Fibroblast of lung (primary cell): ENCODE measurements at regions not wholly inside any gene's neighbourhood (a gene's known extent, or its start where the extent isn't known, plus 50 kb on each side); places are given as distances from the start of the nearest gene placed in this dataset.

ENCODE experiments used
- DNase-seq, 2 donors: peaks; one replicate each; pipeline versions ENCODE4 v3.0.0 to v3.0.0-alpha.2; 2010; ENCODE audit warnings: low read depth in 2 of 2
- H2AFZ ChIP-seq: 2 replicates; pipeline ENCODE4 v1.5.1; 2012; ENCODE audit warnings: low read length, control low read depth, inconsistent platforms
- H3K27ac ChIP-seq: 2 replicates; pipeline ENCODE4 v1.5.1; 2011; ENCODE audit warnings: low read length, control low read depth; ENCODE audit not compliant: insufficient read depth
- H3K27me3 ChIP-seq: 2 replicates; pipeline ENCODE4 v1.5.1; 2011; ENCODE audit warnings: mild to moderate bottlenecking, low read length; ENCODE audit not compliant: control insufficient read depth, insufficient read depth
- H3K36me3 ChIP-seq: 2 replicates; pipeline ENCODE4 v1.5.1; 2011; ENCODE audit warnings: low read length; ENCODE audit not compliant: control insufficient read depth, insufficient read depth
- H3K4me1 ChIP-seq: 2 replicates; pipeline ENCODE4 v1.5.1; 2011; ENCODE audit warnings: low read length; ENCODE audit not compliant: control insufficient read depth, insufficient read depth; ENCODE audit errors: extremely low read depth
- H3K4me2 ChIP-seq: 2 replicates; pipeline ENCODE4 v1.5.1; 2011; ENCODE audit warnings: low read length, control low read depth; ENCODE audit not compliant: insufficient read depth; ENCODE audit errors: extremely low read depth
- H3K4me3 ChIP-seq, 4 experiments: fragments of 200-600 bp in 1 of 4; sonication (generic) in 1 of 4; replicated peaks in 1 of 4; 2 replicates each; pipeline ENCODE4 v1.5.1; 2011 to 2016; ENCODE audit warnings: low read length in 4 of 4, low read depth in 3 of 4, mild to moderate bottlenecking in 3 of 4, control low read depth in 2 of 4, inconsistent platforms in 1 of 4, mixed read lengths in 1 of 4; ENCODE audit not compliant: insufficient read depth in 1 of 4; ENCODE audit errors: control extremely low read depth in 1 of 4
- H3K79me2 ChIP-seq: 2 replicates; pipeline ENCODE4 v1.5.1; 2012; ENCODE audit warnings: mild to moderate bottlenecking, low read length, inconsistent platforms; ENCODE audit not compliant: control insufficient read depth, insufficient read depth
- H3K9ac ChIP-seq: 2 replicates; pipeline ENCODE4 v1.5.1; 2011; ENCODE audit warnings: mild to moderate bottlenecking, low read length, control low read depth; ENCODE audit not compliant: insufficient read depth
- H3K9me3 ChIP-seq: 2 replicates; pipeline ENCODE4 v1.5.1; 2012; ENCODE audit warnings: low read depth, low read length; ENCODE audit not compliant: control insufficient read depth, insufficient read depth
- H4K20me1 ChIP-seq: 2 replicates; pipeline ENCODE4 v1.5.1; 2011; ENCODE audit warnings: low read length; ENCODE audit not compliant: control insufficient read depth, insufficient read depth; ENCODE audit errors: extremely low read depth
- CTCF ChIP-seq, 2 donors: IDR thresholded peaks in 1 of 2; conservative IDR thresholded peaks in 1 of 2; 1 replicate in 1 of 2; 2 replicates in 1 of 2; pipeline ENCODE4 v1.5.1; 2011 to 2012; ENCODE audit warnings: low read length in 2 of 2, control low read depth in 1 of 2, inconsistent platforms in 1 of 2, low read depth in 1 of 2, mild to moderate bottlenecking in 1 of 2
- EZH2 ChIP-seq: IDR thresholded peaks from 2 replicates; pipeline ENCODE4 v1.5.1; 2012; ENCODE audit warnings: low read length, control low read depth, mild to moderate bottlenecking; ENCODE audit errors: missing control alignments

- Histone ChIP-seq H3K79me2 (no peaks in the 10 kb centered on the region), H3K4me2 (no peak overlapping the region), H3K9ac (no peak overlapping the region), H3K27me3 (no peaks in the 10 kb centered on the region), H2AFZ (no peak overlapping the region), H3K4me3 (no peak overlapping the region), H3K4me1 (no peaks in the 10 kb centered on the region), H3K27ac (no peak overlapping the region), H3K36me3 (no peaks in the 10 kb centered on the region), H3K9me3 (no peaks in the 10 kb centered on the region), H4K20me1 (no peaks in the 10 kb centered on the region)
- no peak for TF ChIP-seq EZH2
- no peak for TF ChIP-seq CTCF (conservative IDR thresholded peaks at IDR 0.05 in 1 of 2, IDR thresholded peaks at IDR 0.05 in 1 of 2; ENCODE audit: low read depth in 1 of 2, low read length in 2 of 2)
- DNase-seq, result no peak
Observed at GRCh38 chr20:61173267-61173666, 78.8 kb upstream of the CDH4 start.

- Histone ChIP-seq H3K79me2 (no peaks in the 10 kb centered on the region), H3K27me3 (no peaks in the 10 kb centered on the region), H3K36me3 (no peaks in the 10 kb centered on the region), H3K4me1 (no peaks in the 10 kb centered on the region), H3K4me2 (no peak overlapping the region), H3K4me3 (no peak overlapping the region), H3K9me3 (no peaks in the 10 kb centered on the region), H4K20me1 (no peaks in the 10 kb centered on the region), H3K27ac (no peak overlapping the region), H3K9ac (no peak overlapping the region), H2AFZ (no peak overlapping the region)
- no peak for TF ChIP-seq CTCF (conservative IDR thresholded peaks at IDR 0.05 in 1 of 2, IDR thresholded peaks at IDR 0.05 in 1 of 2; ENCODE audit: low read depth in 1 of 2, low read length in 2 of 2)
- no peak for TF ChIP-seq EZH2
- peak in 1 of 2 donors; percentile 72 for DNase-seq
Observed at GRCh38 chr20:61173961-61174725, 77.9 kb upstream of the CDH4 start.

- H3K79me2 ChIP-seq, result no peaks in the 10 kb centered on the region
- H3K36me3 ChIP-seq, result no peaks in the 10 kb centered on the region
- DNase-seq, result no peak
- H3K4me1 ChIP-seq, result no peaks in the 10 kb centered on the region
- no peak overlapping the region for H3K4me3 ChIP-seq
- H3K9ac ChIP-seq, result no peak overlapping the region
- no peaks in the 10 kb centered on the region for H4K20me1 ChIP-seq
- H3K27me3 ChIP-seq, result no peaks in the 10 kb centered on the region
- TF ChIP-seq CTCF (conservative IDR thresholded peaks at IDR 0.05 in 1 of 2, IDR thresholded peaks at IDR 0.05 in 1 of 2; ENCODE audit: low read depth in 1 of 2, low read length in 2 of 2) (no peak), EZH2 (no peak)
- no peak overlapping the region for H2AFZ ChIP-seq
- H3K4me2 ChIP-seq, result no peak overlapping the region
- H3K9me3 ChIP-seq, result no peaks in the 10 kb centered on the region
- H3K27ac ChIP-seq, result no peak overlapping the region
Observed at GRCh38 chr20:61176874-61177273, 75.2 kb upstream of the CDH4 start.
